Activated CD4-positive, alpha-beta memory T cell treated with anti-CD3 and anti-CD28 coated beads, Interleukin-2, amount 10 ng/mL, durations not matched to agents 7 days and 5 days (primary cell): ENCODE measurements at regions not wholly inside any gene's neighbourhood (a gene's known extent, or its start where the extent isn't known, plus 50 kb on each side); places are given as distances from the start of the nearest gene placed in this dataset.

ENCODE experiments used
- CTCF ChIA-PET: fragments of 350-600 bp; sonication (Branson Sonifier 250); formaldehyde crosslinking; loops from one replicate; lab custom pipeline; 2021; ENCODE audit warnings: antibody characterized with exemption, inconsistent platforms; lab: Charles Lee
- POLR2A ChIA-PET: fragments of 350-600 bp; sonication (Branson Sonifier 250); formaldehyde crosslinking; loops from one replicate; lab custom pipeline; 2021; ENCODE audit warnings: antibody characterized with exemption; lab: Charles Lee
- DNase-seq: peaks from one replicate; pipeline ENCODE4 v3.0.0-alpha.2; 2020
- H3K27ac Mint-ChIP-seq: one replicate; pipeline ENCODE4 v1.8.0; 2021; ENCODE audit warnings: mild to moderate bottlenecking, mixed read lengths
- H3K27me3 Mint-ChIP-seq: one replicate; pipeline ENCODE4 v1.8.0; 2021; ENCODE audit warnings: mixed read lengths
- H3K36me3 Mint-ChIP-seq: one replicate; pipeline ENCODE4 v1.8.0; 2021; ENCODE audit warnings: low read depth, mixed read lengths
- H3K4me1 Mint-ChIP-seq: one replicate; pipeline ENCODE4 v1.8.0; 2021; ENCODE audit warnings: mixed read lengths
- H3K4me3 Mint-ChIP-seq: one replicate; pipeline ENCODE4 v1.8.0; 2021; ENCODE audit warnings: mild to moderate bottlenecking, mixed read lengths
- H3K9me3 Mint-ChIP-seq: one replicate; pipeline ENCODE4 v1.8.0; 2021; ENCODE audit warnings: mixed read lengths

DNA sequence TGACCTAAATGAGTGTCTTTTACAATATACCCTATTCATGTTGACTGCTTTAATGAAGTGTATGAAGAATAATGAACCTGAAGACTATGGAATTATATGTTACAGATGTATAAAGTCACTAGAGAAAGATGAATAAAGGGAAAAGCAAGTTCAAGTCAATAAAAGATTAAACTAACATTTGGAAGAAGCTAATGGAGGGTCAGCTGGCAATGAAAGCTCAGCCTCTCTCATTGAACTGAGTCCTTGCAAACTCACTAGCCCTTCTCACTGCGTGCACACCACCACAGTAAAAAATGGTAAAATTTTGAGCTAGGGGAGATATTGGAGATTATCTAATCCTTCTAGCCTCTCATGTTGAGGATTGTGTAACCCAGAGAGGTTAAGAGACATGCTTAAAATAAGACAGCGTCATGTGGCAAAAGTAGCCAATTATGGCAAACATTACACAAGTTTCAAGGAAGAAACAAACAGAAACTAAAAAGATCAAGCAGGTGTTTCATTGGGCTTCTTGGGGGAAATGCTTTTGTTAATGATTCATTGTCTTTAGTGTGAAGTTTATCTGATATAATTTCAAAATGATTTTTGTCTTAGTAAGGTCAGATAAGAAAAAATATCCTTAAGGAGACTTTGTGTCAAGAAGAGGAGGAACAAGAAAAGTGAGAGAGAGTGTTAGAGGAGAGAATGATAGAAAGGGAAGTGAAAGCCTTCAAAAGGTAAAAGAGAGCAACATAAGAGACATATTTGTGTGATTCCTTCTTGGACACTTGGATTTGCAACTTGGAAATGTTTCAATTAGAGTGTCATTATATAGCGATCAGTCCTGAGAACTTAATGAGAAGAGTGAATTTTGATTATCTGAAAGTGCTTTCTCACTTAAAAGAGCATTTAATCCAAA, 893.7 kb upstream of the FAM98A start:
- no peak overlapping the region for H3K4me3 Mint-ChIP-seq
- H3K36me3 Mint-ChIP-seq = no peaks in the 10 kb centered on the region
- H3K9me3 Mint-ChIP-seq = no peaks in the 10 kb centered on the region

DNA sequence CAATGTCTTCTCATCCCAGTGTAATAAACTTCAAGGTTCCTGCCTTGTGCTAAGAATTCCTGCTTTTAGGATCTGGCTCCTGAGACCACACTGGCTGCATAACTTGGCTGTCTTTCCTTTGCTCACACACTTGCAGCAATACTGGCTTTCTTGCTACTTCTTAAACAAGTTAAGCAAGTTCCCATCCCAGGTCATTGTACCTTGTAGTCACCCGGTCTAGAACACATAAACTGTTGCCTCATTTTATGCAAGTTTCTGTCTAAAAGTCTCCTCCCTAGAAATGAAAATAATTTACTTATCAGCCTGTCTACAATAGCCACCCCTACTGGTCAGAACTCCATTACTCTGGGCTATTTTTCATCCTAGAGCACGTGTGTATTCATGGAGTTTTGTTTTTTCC, 887.9 kb upstream of the FAM98A start:
- ChIA-PET POLR2A (no interaction called here), CTCF (no interaction called here)
- no peaks in the 10 kb centered on the region for H3K4me1 Mint-ChIP-seq
- DNase-seq = no peak
- no peaks in the 10 kb centered on the region for H3K9me3 Mint-ChIP-seq
- no peaks in the 10 kb centered on the region for H3K27me3 Mint-ChIP-seq
- no peaks in the 10 kb centered on the region for H3K36me3 Mint-ChIP-seq
- H3K4me3 Mint-ChIP-seq = no peak overlapping the region
- H3K27ac Mint-ChIP-seq = no peak overlapping the region

More for the DNA sequence above, 893.7 kb upstream of the FAM98A start:
- Mint-ChIP-seq H3K4me1 (no peaks in the 10 kb centered on the region), H3K27ac (no peak overlapping the region), H3K27me3 (no peaks in the 10 kb centered on the region)
- ChIA-PET POLR2A (no interaction called here), CTCF (no interaction called here)
- no peak for DNase-seq

DNA sequence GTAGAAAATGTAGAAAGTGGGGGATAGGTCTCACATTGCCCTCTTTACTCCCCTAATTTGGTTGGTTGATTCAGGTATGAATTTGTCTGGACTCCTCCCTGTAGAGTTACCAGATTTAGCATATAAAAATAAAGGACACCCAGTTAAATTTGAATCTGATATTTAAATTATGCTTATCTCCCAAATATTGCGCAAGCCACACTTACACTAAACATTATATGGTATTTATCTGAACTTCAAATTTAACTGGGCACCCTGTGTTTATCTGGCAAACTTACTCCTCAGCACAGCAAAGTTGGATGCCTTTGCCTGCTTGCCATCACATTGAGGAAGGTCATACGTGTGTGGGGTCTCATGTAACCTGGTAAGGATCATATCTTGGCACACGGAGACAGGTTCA, 882.4 kb upstream of the FAM98A start:
- no peak overlapping the region for H3K4me3 Mint-ChIP-seq
- H3K27me3 Mint-ChIP-seq = no peaks in the 10 kb centered on the region
- no peaks in the 10 kb centered on the region for H3K4me1 Mint-ChIP-seq
- CTCF ChIA-PET = no interaction called here
- no peak overlapping the region for H3K27ac Mint-ChIP-seq
- POLR2A ChIA-PET = no interaction called here
- DNase-seq = no peak
- H3K36me3 Mint-ChIP-seq = no peaks in the 10 kb centered on the region
- H3K9me3 Mint-ChIP-seq = peaks cover 3% of the 10 kb centered on the region

DNA sequence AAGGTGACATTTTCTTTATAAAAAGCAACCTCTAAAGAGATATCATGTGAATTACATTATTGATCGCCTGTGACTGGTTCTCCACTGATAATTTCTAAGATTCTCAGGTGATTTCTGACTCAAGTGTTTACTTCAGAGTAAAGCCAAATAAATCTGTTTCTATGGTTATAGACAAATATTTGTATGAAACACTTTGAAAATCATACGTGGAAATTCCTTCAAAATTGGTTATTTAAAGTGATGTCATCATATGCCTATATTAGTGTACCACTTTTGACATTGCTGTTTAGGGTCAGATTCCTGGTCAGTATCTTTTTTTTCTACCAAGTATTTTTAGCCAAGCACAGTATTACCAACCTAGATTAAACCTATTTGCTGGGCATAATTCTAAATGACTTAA, 881.3 kb upstream of the FAM98A start:
- Mint-ChIP-seq H3K4me3 (no peak overlapping the region), H3K27ac (no peak overlapping the region), H3K36me3 (no peaks in the 10 kb centered on the region), H3K9me3 (peaks cover 3% of the 10 kb centered on the region), H3K4me1 (no peaks in the 10 kb centered on the region), H3K27me3 (no peaks in the 10 kb centered on the region)
- ChIA-PET POLR2A (no interaction called here), CTCF (no interaction called here)
- DNase-seq = no peak

DNA sequence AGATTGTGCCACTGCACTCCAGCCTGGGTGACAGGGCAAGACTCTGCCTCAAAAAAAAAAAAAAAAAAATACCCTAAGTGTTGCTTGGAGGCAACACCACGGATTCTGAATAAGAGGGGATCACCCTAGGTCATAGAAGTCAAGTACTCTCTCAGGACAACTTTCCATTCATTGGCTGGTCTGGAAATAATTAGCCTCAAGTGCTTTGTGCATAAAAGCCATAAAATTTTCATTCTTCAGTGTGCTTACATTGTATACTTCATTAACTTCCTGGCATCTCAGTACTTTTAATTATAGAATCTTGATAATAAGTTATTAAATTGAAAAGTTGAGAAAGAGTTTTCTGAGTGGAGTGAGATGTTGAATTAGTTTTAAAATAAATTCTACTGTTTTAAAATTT, 876.1 kb upstream of the FAM98A start:
- CTCF ChIA-PET = no interaction called here
- no peaks in the 10 kb centered on the region for H3K36me3 Mint-ChIP-seq
- no peak overlapping the region for H3K27ac Mint-ChIP-seq
- POLR2A ChIA-PET = no interaction called here
- no peaks in the 10 kb centered on the region for H3K4me1 Mint-ChIP-seq
- H3K4me3 Mint-ChIP-seq = no peak overlapping the region
- H3K27me3 Mint-ChIP-seq = no peaks in the 10 kb centered on the region
- DNase-seq = no peak
- peaks cover 3% of the 10 kb centered on the region for H3K9me3 Mint-ChIP-seq

DNA sequence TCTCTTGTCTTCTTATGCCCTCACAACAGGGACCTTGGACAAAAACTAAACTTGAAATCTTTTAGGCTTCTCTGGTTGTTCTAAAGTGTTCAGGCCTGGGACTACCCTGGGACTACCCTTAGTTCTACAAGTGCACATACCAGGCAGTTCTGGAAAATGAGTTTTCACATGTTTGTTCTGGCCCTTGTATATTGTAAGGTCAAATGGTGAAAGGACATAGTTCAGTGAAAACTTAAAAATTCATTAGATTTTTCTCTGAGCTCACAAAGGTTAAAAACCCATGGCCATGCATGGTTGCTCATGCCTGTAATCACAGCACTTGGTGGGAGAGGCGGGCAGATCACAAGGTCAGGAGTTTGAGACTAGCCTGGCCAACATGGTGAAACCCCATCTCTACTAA, 875.5 kb upstream of the FAM98A start:
- H3K9me3 Mint-ChIP-seq = peaks cover 3% of the 10 kb centered on the region
- no peaks in the 10 kb centered on the region for H3K27me3 Mint-ChIP-seq
- H3K36me3 Mint-ChIP-seq = no peaks in the 10 kb centered on the region
- no peaks in the 10 kb centered on the region for H3K4me1 Mint-ChIP-seq
- no peak for DNase-seq
- ChIA-PET CTCF (no interaction called here), POLR2A (no interaction called here)
- H3K4me3 Mint-ChIP-seq = no peak overlapping the region
- H3K27ac Mint-ChIP-seq = no peak overlapping the region

DNA sequence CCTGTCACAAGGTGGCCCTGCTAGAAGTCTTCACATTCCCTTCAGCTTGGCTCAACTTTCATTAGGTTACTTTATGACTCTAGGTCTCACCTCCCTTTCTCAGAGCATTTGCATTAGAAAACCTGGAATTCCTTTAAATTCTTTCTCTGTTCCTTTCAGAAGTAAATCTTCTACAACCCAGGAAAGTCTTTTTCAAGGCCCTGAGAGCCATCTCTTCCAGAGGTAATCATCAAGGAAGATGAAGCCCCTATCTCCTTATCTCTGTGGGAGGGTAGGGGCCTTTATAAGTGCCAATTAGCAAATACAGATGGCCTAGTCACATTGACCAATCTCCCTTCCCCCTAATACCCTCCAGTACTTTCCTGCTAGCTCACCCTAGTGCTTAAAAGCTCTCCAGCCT, 848.0 kb upstream of the FAM98A start:
- Mint-ChIP-seq H3K4me1 (no peaks in the 10 kb centered on the region), H3K27me3 (no peaks in the 10 kb centered on the region), H3K27ac (no peak overlapping the region), H3K9me3 (peaks cover 1% of the 10 kb centered on the region), H3K4me3 (no peak overlapping the region), H3K36me3 (no peaks in the 10 kb centered on the region)
- CTCF ChIA-PET = no interaction called here
- POLR2A ChIA-PET = no interaction called here
- DNase-seq = no peak

DNA sequence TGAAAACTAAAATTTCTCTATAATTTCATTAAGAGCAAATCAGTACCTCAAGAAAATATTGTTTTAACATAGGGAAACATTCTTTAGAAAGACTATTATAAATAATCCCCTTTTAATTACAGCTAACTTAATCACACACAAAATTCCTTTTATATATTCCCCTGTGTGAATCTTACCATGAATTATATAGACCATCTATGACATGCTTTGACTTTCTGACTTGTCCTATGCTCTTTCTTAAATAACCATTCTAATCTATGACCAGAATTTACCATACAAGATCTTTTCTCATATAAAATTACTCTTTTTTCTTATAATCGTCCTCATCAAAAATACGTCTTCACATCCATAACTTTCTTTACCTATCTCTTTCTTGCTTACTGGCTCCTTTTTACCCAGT, 824.2 kb upstream of the FAM98A start:
- Mint-ChIP-seq H3K4me1 (no peaks in the 10 kb centered on the region), H3K4me3 (no peak overlapping the region), H3K27ac (no peak overlapping the region), H3K9me3 (peaks cover 5% of the 10 kb centered on the region), H3K36me3 (no peaks in the 10 kb centered on the region), H3K27me3 (no peaks in the 10 kb centered on the region)
- CTCF ChIA-PET = no interaction called here
- DNase-seq = no peak
- POLR2A ChIA-PET = no interaction called here

DNA sequence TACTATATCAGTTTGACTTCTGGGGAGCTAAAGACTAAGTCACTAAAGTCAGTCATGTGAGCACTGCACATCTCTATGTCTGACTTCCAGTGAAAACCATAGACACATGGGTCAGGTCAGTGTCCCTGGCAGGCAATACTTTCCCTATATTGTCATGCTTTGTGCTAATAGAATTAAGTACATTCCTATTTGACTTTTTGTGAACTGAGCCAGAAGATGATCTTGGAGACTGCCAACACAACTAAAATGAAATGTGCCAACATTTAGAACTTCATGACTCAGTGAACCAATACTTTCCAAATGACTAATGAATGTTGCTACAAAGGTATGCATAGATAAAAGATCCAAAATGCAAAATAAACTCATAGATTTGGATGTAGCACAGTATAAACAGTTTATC, 820.8 kb upstream of the FAM98A start:
- DNase-seq = no peak
- no peaks in the 10 kb centered on the region for H3K36me3 Mint-ChIP-seq
- ChIA-PET CTCF (no interaction called here), POLR2A (no interaction called here)
- H3K4me1 Mint-ChIP-seq = no peaks in the 10 kb centered on the region
- H3K27me3 Mint-ChIP-seq = no peaks in the 10 kb centered on the region
- H3K4me3 Mint-ChIP-seq = no peak overlapping the region
- H3K27ac Mint-ChIP-seq = no peak overlapping the region
- peaks cover 9% of the 10 kb centered on the region for H3K9me3 Mint-ChIP-seq

DNA sequence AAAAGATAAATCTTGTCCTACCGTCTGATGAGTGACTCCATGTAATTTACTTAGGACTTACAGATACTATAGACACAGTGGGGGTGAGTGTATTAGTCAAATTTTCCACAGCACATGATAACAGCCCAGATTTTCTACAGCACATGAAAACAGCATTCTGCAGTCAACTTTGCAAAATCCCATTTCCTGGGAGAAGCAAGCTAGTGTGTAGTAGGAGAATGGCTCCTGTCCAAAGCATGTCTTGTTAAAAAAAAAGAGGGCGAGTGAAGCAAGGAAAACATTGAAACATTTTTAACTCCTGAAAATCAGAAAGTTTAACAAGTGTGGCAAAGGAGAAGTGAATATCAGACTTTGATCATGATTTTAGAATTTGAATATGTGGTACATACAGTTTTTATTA, 817.8 kb upstream of the FAM98A start:
- ChIA-PET CTCF (no interaction called here), POLR2A (no interaction called here)
- no peaks in the 10 kb centered on the region for H3K4me1 Mint-ChIP-seq
- peaks cover 6% of the 10 kb centered on the region for H3K9me3 Mint-ChIP-seq
- H3K27me3 Mint-ChIP-seq = no peaks in the 10 kb centered on the region
- no peak overlapping the region for H3K27ac Mint-ChIP-seq
- H3K36me3 Mint-ChIP-seq = no peaks in the 10 kb centered on the region
- DNase-seq = no peak
- H3K4me3 Mint-ChIP-seq = no peak overlapping the region

DNA sequence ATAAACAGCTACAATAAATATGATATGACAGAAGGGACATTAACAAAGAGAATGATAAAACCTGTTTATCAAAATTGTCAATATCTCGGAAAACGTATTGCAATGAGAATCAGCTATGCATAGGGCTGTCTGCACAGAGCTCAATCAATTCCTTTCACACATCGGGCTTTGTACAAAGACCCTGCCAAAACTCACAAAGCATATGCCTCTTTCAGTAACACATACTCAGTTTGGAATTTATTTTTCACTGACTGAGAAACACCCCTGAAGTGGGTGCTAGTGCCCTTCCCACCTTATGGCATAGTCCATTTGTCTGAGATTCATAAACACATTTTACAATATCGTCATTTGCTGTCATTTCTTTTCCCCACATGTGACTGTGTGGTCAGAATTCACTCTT, 815.8 kb upstream of the FAM98A start:
- ChIA-PET CTCF (no interaction called here), POLR2A (no interaction called here)
- Mint-ChIP-seq H3K4me1 (no peaks in the 10 kb centered on the region), H3K4me3 (no peak overlapping the region), H3K36me3 (no peaks in the 10 kb centered on the region), H3K27ac (no peak overlapping the region), H3K9me3 (peaks cover 7% of the 10 kb centered on the region), H3K27me3 (no peaks in the 10 kb centered on the region)
- no peak for DNase-seq

DNA sequence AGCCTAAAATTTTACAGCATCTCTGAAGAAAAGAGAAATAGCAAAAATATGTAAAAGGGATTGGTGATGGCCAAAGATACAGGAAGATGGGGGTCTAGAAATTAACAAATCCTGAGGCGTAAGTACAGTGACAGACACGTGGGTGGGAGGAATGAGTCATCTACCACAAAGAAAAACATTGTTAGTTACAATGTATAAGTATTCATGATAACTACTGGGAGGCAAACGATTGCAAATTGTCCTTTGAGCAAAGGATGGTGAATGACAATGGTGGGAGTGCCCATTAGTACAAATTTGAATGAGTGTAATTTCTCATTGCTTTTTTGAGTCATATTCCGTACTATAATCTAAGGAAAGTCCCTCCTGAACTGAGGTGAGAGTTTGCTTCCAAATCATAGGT, 809.0 kb upstream of the FAM98A start:
- no peaks in the 10 kb centered on the region for H3K27me3 Mint-ChIP-seq
- DNase-seq = no peak
- H3K9me3 Mint-ChIP-seq = peaks cover 3% of the 10 kb centered on the region
- POLR2A ChIA-PET = no interaction called here
- H3K4me3 Mint-ChIP-seq = no peak overlapping the region
- no peaks in the 10 kb centered on the region for H3K36me3 Mint-ChIP-seq
- no peak overlapping the region for H3K27ac Mint-ChIP-seq
- H3K4me1 Mint-ChIP-seq = no peaks in the 10 kb centered on the region
- CTCF ChIA-PET = no interaction called here

DNA sequence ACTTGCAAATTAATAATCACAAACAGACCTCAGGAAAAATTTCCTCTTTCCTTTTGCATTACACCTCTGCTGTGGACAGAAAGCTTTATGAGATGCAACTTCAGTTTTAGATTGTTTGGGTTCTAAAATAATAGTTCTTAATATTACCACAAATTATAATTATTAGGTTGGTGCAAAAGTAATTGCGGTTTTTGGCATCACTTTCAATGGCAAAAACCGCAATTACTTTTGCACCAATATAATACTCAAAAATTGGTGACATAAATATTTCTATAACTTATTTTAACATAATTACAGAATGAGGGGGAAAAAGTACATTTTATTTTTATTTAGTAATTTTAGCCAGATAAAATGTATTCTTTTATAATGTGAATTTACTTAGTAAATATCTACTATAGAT, 804.4 kb upstream of the FAM98A start:
- Mint-ChIP-seq H3K9me3 (peaks cover 6% of the 10 kb centered on the region), H3K36me3 (no peaks in the 10 kb centered on the region), H3K4me1 (no peaks in the 10 kb centered on the region), H3K27ac (no peak overlapping the region), H3K27me3 (no peaks in the 10 kb centered on the region), H3K4me3 (no peak overlapping the region)
- ChIA-PET CTCF (no interaction called here), POLR2A (no interaction called here)
- no peak for DNase-seq

DNA sequence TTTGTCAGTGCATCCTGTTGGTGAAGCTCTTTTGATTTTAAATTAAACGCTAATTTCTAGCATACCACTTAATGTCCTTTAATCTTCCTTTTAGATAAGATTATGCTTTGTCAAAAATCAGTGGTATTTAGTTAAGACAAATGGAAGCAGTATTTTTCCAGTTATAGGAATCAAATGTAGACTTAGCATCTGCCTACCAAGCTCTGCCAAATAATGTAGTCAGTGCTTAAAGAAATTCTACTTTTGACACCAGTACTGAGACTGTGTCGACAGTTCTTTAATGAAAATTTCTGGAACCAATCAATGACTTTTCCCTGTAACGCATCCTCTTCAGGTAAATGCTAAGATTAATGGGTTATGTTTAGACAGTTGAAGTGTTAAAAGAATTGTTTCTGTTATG, 803.3 kb upstream of the FAM98A start:
- ChIA-PET CTCF (no interaction called here), POLR2A (no interaction called here)
- no peak for DNase-seq
- no peaks in the 10 kb centered on the region for H3K4me1 Mint-ChIP-seq
- peaks cover 6% of the 10 kb centered on the region for H3K9me3 Mint-ChIP-seq
- no peaks in the 10 kb centered on the region for H3K36me3 Mint-ChIP-seq
- no peak overlapping the region for H3K27ac Mint-ChIP-seq
- no peaks in the 10 kb centered on the region for H3K27me3 Mint-ChIP-seq
- no peak overlapping the region for H3K4me3 Mint-ChIP-seq
